ENCODE measurements at regions not wholly inside any gene's neighbourhood (a gene's known extent, or its start where the extent isn't known, plus 50 kb on each side); places are given as distances from the start of the nearest gene placed in this dataset.

GRCh38 chr16:54482892-54483574 lies 196.4 kb upstream of the IRX3 start:
- no peak for DNase-seq (ENCODE audit: low read depth)

- DNase-seq (ENCODE audit: low read depth): no peak
Measured at GRCh38 chr16:54480429-54480828, 193.8 kb upstream of the IRX3 start.

- DNase-seq (ENCODE audit: low read depth): no peak
Measured at GRCh38 chr16:54479546-54479945, 193.0 kb upstream of the IRX3 start.

- no peak for DNase-seq (ENCODE audit: low read depth)
Measured at GRCh38 chr16:54477714-54478113, 191.1 kb upstream of the IRX3 start.

GRCh38 chr16:54475019-54475601 lies 188.5 kb upstream of the IRX3 start:
- DNase-seq (ENCODE audit: low read depth): no peak

- no peak for DNase-seq (ENCODE audit: low read depth)
Measured at GRCh38 chr16:54473226-54473993, 186.8 kb upstream of the IRX3 start.

GRCh38 chr16:54467398-54467797 lies 180.8 kb upstream of the IRX3 start:
- DNase-seq (ENCODE audit: low read depth): no peak

GRCh38 chr16:54466233-54466632 lies 179.6 kb upstream of the IRX3 start:
- DNase-seq (ENCODE audit: low read depth): no peak

- DNase-seq (ENCODE audit: low read depth): no peak
Measured at GRCh38 chr16:54465063-54465462, 178.5 kb upstream of the IRX3 start.

- no peak for DNase-seq (ENCODE audit: low read depth)
Measured at GRCh38 chr16:54462771-54463170, 176.2 kb upstream of the IRX3 start.

- DNase-seq (ENCODE audit: low read depth): no peak
Measured at GRCh38 chr16:54462151-54462651, 175.6 kb upstream of the IRX3 start.

- no peak for DNase-seq (ENCODE audit: low read depth)
Measured at GRCh38 chr16:54460263-54460860, 173.8 kb upstream of the IRX3 start.

- no peak for DNase-seq (ENCODE audit: low read depth)
Measured at GRCh38 chr16:54459509-54460262, 173.1 kb upstream of the IRX3 start.

GRCh38 chr16:54458923-54459322 lies 172.3 kb upstream of the IRX3 start:
- no peak for DNase-seq (ENCODE audit: low read depth)

GRCh38 chr16:54456291-54456690 lies 169.7 kb upstream of the IRX3 start:
- no peak for DNase-seq (ENCODE audit: low read depth)

- DNase-seq (ENCODE audit: low read depth): no peak
Measured at GRCh38 chr16:54455030-54455725, 168.6 kb upstream of the IRX3 start.

GRCh38 chr16:54454616-54455015 lies 168.0 kb upstream of the IRX3 start:
- DNase-seq (ENCODE audit: low read depth): no peak

- no peak for DNase-seq (ENCODE audit: low read depth)
Measured at GRCh38 chr16:54453871-54454270, 167.3 kb upstream of the IRX3 start.

- no peak for DNase-seq (ENCODE audit: low read depth)
Measured at GRCh38 chr16:54447576-54448440, 161.2 kb upstream of the IRX3 start.

- no peak for DNase-seq (ENCODE audit: low read depth)
Measured at GRCh38 chr16:54446639-54447038, 160.1 kb upstream of the IRX3 start.
